AG20443 (cell line): ENCODE measurements at regions not wholly inside any gene's neighbourhood (a gene's known extent, or its start where the extent isn't known, plus 50 kb on each side); places are given as distances from the start of the nearest gene placed in this dataset.
"Not testable (repeated sequence)": the region's sequence is repeated elsewhere in the genome, so short reads cannot be mapped to it uniquely, and the experiment has no call there.

Experiments used
- DNase-seq: peaks from one replicate; pipeline ENCODE4 v3.0.0; 2012; ENCODE audit warnings: low spot score, mixed read lengths

- not testable (repeated sequence) for DNase-seq
Measured at GRCh38 chr1:206256935-206257334, 53.6 kb downstream of the SRGAP2 start.

DNA sequence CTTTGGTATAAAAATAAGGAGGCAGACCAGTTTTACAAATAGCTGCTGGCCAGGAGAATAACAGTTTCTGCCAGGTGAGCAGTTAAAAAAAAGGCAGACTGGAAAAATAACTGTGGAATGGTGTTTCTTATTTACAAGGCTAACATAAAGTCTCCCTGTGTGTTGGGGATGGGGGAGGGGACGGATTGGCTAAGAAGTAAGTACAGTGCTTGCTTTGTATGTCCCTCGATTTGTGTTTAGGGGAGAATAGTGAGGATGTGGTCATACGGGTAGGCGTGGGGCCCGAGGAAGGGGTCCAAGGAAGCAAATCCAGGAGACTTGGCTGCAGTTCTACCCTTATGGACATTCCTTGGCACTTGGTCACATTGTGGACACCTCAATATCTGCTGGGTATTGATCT is 58.1 kb downstream of the SRGAP2 start:
- not testable (repeated sequence) for DNase-seq

DNA sequence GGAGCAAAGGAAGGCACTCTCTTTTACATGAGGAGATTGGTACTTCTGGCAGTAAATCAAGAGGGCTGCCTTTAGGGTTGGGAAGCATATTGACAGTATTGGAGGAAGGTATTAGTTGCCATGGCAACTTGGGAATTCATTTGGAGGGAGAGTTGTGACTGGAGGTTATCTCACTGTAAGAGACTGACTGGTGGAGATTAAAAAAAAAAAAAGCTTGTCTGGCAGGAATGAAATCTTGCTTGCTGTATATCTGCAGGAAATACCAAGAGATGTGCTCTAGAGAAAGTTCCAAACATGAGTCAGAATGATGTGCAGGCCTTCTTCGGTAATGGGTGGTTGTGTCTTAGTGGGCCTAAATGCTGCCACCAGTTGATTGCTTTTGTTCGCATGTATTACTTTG is 59.1 kb downstream of the SRGAP2 start:
- DNase-seq, result not testable (repeated sequence)

GRCh38 chr1:206264916-206265315 is 61.6 kb downstream of the SRGAP2 start:
- DNase-seq, result not testable (repeated sequence)

GRCh38 chr1:206271153-206271552 is 67.8 kb downstream of the SRGAP2 start:
- not testable (repeated sequence) for DNase-seq

- DNase-seq, result not testable (repeated sequence)
Measured at GRCh38 chr1:206273104-206273503, 69.8 kb downstream of the SRGAP2 start.

GRCh38 chr1:206276143-206276542 is 72.8 kb downstream of the SRGAP2 start:
- DNase-seq, result not testable (repeated sequence)

- not testable (repeated sequence) for DNase-seq
Measured at GRCh38 chr1:206278683-206279082, 75.3 kb downstream of the SRGAP2 start.

DNA sequence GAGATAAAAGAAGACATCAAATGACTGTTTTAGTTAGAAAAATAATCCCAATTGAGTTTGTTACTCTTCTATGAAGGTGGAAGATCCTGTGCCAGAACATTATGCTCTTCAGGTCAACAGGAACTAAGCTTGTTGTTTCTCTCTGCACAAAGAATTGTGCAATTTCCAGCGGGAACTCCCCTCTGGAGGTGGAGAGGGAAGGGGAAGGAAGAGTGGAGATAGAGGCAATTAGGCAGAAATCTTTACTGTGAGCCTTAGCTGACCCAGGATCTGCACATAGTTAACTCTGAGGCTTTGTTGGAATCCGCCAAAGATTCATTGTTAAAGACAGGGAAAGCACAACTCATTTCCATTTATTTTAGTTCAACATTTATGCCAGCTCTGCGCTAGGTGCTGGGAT is 77.3 kb downstream of the SRGAP2 start:
- not testable (repeated sequence) for DNase-seq

DNA sequence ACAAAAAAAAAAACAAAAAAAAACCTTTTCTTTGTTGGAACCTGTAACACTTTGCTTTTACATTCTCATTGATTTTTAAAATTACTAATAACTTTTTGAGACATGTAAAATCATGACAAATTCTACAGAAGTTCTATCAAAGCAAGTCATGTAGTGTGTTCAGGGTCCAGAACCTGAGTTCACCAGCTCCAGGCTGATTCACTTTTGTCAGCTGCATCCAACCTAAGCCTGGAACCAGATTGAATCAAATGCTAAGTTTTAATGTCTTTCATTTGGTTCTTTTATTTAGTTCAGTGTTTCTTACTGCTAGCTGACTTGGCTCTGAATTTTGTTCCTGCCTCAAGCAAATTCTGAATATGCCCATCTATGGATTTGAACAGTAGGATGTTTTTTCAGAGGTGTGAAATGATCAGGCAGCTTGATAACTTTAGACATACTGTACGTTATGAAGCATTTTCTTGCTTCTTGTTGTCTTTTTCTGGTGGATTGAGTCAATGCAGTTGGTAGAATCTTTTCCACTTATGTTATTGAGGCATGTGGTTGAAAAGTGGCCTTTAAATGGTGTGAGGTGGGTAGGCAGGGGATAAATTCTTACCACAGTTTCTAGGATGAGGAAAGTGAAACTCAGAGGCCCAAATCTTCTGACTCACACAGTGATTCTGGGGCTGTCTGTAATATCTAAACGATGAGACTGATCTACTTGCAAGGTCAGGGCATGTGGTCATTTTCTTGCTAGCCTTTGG is 78.7 kb downstream of the SRGAP2 start:
- DNase-seq, result not testable (repeated sequence)

DNA sequence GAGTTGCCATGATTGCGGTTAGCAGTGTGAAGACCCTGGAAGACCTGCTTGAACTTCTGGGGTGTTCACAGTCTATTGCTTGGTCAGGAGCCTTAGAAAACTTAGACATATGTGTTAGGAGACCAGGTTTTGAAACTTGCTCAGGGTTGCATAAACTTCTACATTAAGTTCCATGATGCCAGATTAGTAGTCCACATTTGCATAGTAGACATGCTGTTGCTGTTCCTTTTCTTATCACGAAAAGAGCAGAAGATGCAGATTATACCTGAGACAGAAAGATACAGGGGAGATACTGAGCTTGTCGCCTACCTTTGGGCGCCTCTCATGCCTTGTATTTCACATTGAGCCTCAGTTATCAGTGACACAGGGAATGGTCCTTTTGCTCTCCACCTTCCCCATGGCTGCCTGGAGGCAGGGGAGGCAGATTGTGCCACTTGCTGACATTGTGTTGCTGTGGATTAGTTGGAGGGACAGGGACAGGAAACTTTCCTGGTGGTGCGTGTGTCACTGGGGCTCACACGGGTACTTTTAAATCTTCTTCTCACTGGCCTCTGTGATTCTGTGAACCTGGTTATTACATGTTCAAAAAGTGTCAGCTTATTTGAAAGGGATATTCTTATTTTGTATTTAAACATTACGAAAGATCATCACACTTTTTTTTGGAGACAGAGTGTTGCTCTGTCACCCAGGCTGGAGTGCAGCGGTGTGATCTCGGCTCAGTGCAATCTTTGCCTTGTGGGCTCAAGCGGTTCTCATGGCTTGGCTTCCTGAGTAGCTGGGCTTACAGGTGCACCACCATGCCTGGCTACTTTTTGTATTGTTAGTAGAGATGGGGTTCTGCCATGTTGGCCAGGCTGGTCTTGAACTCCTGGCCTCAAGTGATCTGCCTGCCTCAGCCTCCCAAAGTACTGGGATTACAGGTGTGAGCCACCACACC is 82.0 kb downstream of the SRGAP2 start:
- DNase-seq, result not testable (repeated sequence)

DNA sequence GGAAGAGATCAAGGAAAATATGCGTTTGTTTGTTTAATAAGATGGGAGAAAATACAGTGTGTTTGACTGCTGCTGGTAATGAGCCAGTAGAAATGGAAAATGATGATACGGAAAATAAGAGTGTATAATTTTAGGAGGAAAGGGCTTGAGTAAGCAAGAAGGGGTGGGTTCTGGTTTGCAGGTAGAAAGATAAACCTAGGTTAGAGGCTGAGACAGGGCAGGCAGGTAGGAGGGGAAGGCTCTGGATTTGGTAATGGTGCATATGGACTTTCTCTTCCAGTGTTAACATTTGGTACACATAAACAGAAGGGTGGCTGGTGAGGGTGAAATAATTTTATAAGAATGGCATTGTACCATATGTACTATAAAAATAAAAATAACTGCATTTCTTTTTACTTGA is 84.4 kb downstream of the SRGAP2 start:
- DNase-seq, result not testable (repeated sequence)

GRCh38 chr1:206288453-206288852 is 85.1 kb downstream of the SRGAP2 start:
- not testable (repeated sequence) for DNase-seq

DNA sequence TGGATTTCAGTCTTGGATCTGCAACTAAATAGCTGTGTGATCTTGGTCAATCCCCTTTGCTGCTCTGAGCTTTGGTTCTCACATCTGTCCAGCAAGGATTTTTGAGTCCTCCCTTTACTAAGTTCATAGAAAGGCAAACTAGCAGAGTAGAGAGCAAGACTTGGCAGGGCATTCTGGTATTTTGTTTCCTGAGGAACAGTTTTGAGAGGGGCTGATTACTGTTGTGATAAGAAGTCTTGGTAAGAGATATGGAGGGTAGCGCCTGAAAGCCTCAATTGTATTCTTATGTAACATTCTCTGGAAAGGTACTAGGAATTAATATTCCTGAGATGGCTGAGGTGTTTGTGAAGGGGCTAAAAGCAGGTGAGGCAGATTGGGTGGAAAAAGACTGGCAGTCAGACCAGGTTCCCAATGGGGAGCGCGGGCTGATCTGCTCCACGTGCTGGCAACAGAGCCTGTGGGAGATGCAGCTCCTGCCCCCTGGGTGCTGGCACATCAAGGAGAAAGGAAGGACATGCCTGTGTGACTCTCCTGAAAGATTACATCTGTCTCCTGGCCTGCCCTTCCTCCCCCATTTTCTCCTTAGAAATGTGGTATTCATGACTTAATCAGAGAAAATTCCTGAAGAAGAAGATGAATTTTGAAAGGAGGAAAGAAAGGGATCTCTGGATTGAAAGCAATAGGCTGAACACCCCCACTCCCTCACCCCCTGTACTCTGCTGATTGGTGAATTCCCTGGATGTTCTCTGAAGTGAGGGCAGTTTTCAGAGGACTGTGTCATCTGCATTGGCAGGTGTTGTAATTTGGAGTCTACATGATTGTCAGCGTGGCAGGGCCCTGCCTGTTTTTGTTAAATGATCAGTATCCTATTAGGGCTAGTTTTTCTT is 94.0 kb downstream of the SRGAP2 start:
- not testable (repeated sequence) for DNase-seq

GRCh38 chr1:206298032-206298392 is 94.7 kb downstream of the SRGAP2 start:
- DNase-seq, result not testable (repeated sequence)

GRCh38 chr1:206299181-206299791 is 95.9 kb downstream of the SRGAP2 start:
- DNase-seq, result not testable (repeated sequence)

DNA sequence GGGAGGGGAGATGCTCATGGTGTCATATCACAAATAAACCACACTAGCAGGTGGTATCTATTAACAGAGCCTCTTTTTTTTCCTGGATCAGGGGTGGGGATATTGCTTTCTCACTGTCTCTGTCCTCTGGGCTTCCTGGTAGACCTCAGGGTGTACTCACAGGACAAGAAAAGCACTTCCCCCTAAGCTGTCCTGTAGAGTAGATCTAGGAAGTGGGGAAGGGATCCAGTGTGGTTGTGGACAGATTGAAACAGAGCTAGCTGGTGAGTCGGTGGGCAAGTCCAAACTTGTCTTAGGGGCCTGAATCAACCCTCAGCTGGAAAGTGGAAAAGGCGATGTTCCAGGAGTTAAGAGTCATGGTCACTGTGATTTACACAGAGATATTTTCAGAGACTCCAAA is 96.6 kb downstream of the SRGAP2 start:
- DNase-seq, result not testable (repeated sequence)

- DNase-seq, result not testable (repeated sequence)
Measured at GRCh38 chr1:206302056-206302455, 98.7 kb downstream of the SRGAP2 start.

GRCh38 chr1:206307442-206307841 is 104.1 kb downstream of the SRGAP2 start:
- not testable (repeated sequence) for DNase-seq

DNA sequence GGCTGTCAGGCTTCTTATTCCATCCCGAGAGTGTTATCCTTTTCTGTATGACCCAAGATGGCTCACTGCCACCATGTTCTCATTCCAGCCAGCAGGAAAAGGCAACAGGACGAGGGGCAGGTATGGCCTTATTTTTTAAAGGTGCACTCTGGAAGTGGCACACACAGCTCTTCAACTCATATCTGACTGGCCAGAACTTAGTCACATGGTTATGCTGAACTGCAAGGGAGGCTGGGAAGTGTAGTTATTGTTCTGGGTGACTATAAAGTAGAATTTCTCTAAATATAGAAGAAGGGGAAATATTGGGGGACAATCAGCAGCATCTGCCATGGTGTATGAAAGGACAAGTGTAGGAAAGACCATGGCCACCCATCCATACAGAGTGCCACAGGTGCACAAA is 107.6 kb downstream of the SRGAP2 start:
- not testable (repeated sequence) for DNase-seq

DNA sequence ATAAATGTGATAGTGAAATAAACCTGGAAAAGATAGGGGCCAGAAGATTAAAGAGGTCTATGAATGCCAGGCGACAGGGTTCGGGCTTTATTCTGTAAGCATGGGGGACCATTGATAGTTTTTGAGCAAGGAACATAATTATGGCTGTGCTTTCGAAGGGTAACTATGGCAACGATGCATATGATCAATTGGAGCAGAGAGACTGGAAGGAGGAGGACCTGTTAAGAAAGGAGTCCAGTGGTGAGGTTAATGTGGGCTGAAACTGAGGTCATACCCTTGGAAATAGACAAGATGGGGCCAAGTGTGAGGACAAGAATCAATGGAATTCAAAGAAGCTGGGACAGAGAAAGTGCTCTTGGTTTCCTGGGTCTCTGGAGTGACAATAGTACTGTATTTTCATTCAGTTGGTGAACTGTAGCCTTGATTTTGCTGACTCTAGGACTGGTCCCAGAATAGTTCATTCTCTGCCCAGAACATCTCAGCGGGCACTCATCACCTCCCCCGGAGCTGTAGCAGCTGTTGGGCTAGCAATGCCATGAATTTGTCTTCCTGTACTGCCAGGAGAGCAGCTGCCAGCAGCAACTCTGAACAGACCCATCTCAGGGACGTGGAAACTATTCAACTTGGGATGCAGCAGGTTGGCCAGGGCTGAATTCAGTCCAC is 108.4 kb downstream of the SRGAP2 start:
- DNase-seq, result not testable (repeated sequence)
